ENCODE measurements at regions not wholly inside any gene's neighbourhood (a gene's known extent, or its start where the extent isn't known, plus 50 kb on each side); places are given as distances from the start of the nearest gene placed in this dataset.

DNA sequence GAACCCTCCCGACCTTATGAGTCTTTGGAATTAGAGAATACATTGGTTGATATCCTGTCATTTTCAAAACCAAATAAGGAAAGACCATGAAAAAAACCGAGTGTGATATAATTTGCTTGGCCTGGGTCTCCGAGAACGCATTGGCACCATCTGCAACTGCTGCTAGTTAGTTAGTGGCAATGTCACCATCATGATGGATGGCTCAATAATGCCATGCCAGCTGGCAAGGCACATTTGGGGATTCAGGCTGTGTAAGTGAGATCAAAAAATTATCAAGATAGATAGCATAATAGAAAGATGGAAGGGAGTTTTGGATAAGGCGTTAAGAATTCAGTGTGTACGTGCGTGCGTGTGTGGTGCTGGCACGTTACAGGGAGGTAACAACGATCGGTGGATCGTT, 134.7 kb upstream of the TCERG1L start:
- FAIRE-seq = no peak

- FAIRE-seq = no peak
Observed at GRCh38 chr10:131448171-131448570, 136.7 kb upstream of the TCERG1L start.

GRCh38 chr10:131448883-131449282, 137.4 kb upstream of the TCERG1L start:
- no peak for FAIRE-seq

DNA sequence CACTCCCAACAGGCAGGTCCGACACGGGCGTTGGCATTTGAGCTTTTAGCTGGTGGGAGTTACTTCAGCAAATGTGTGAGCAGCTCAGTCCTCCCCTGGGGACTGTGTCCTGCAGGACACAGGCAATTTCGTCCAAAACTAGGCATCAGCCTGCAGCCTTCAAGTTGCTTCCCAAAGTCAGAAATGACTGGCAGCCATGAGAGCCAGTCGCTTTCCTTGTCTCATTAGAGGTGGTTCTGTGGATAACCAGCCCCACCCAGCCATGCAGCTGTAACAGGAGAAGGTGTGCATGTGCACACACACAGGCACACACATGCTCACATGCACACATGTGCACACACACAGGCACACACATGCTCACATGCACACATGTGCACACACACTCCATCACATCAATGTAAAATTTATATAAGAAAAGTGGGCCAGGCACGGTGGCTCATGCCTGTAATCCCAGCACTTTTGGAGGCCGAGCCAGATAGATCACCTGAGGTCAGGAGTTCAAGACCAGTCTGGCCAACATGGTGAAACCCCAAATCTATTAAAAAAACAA, 138.8 kb upstream of the TCERG1L start:
- FAIRE-seq = no peak

- no peak for FAIRE-seq
Observed at GRCh38 chr10:131451407-131452015, 140.0 kb upstream of the TCERG1L start.

- no peak for FAIRE-seq
Observed at GRCh38 chr10:131452926-131453720, 141.6 kb upstream of the TCERG1L start.

DNA sequence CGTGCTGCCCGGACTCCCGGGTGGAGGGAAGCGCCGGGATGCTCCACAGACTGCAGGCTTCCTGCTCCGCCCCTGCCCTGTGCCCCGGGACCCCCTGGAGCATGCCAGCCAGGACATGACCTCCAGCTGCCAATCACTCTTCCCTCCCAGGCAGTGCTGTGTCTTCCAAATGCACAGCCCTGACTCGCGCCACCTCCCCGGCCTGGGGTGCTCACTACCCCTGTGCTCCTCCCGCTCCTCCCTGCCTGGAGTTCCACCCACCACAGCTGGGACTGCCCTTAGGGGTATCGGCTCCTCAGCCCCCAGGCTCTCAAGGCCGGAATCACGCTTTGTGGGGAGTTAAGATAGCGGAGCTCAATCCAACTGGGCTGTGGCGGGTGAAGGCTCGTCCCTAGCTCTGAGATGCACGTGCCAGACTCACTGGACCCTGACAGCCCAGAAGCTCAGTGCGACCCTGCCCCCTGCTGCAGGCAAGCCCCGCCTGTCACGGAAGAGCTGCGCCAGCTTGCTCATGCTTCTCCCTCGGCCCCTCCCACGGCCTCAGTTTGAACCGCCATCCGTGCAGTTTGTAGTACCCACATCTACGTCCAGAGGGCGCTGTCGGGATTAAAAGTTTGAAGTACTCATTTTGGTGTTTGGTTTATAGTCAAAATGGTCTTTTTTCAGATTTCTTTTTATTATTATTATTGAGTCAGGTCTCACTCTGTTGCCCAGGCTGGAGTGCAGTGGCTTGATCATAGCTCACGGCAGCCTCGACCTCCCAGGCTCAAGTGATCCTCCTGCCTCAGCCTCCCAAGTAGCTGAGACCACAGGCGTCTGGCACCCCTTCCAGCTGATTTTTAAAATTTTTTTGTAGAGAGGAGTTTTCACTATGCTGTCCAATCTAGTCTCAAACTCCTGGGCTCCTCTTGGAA, 142.5 kb upstream of the TCERG1L start:
- FAIRE-seq = peak; percentile 25

GRCh38 chr10:131456411-131456810, 144.9 kb upstream of the TCERG1L start:
- no peak for FAIRE-seq

GRCh38 chr10:131461093-131461492, 149.6 kb upstream of the TCERG1L start:
- FAIRE-seq = no peak

DNA sequence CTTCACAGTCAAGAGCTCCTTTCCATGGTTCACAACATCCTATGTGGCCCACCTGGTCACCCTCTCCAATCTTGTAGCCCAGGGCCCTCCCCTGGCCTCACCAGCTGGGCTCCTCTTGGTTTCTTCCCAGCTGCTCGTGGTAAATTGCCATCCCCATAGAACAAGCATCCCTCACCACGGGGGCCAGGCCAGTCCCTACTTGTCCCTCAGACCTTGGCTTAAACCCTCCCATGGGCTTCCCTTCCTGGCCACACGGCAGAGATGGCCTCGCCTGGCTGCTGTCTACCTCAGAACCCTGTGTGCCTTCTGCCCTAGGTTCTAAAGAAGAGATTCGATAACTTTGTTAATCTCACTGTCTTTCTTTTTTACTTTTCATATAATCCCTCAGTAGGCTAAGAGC, 153.3 kb upstream of the TCERG1L start:
- no peak for FAIRE-seq

- FAIRE-seq = no peak
Observed at GRCh38 chr10:131469551-131469950, 158.0 kb upstream of the TCERG1L start.

DNA sequence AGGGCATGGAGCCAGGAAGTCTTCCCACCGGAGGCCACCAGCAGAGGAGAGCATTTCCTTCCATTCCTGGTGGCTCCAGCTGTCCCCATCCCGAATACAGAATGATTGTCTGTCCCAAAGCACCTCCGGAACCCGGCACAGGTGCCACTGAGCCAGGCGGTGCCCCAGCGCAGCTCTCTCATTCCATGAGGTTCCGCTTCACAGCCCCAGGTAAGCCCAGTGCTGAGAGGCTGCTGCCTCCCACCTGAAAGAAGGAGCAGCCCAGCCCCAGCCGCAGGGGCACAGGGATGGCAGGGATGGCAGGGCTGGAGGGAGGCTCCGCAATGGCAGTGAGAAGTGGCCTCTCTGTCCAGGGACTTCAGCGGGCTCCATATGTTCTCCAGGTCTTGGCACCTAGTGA, 162.1 kb upstream of the TCERG1L start:
- FAIRE-seq = no peak

DNA sequence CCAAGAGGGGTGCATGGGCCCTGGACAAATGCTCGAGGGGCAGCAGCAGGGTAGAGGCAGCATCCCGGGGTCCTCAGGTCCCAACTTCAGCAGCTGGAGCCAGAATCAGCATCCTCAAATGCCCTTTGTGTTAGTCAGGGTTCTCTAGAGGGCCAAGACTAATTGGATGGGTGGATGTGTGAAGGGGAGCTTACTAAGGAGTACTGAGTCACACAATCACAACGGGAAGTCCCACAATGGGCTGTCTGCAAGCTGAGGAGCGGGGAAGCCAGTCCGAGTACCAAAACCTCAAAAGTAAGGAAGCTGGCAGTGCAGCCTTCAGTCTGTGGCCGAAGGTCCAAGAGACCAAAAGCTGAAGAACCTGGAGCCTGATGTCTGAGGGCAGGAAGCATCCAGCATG, 162.9 kb upstream of the TCERG1L start:
- no peak for FAIRE-seq

- FAIRE-seq = no peak
Observed at GRCh38 chr10:131475043-131475442, 163.5 kb upstream of the TCERG1L start.

GRCh38 chr10:131475803-131476202, 164.3 kb upstream of the TCERG1L start:
- no peak for FAIRE-seq

- no peak for FAIRE-seq
Observed at GRCh38 chr10:131477457-131478121, 166.1 kb upstream of the TCERG1L start.

GRCh38 chr10:131478377-131478989, 167.0 kb upstream of the TCERG1L start:
- FAIRE-seq = no peak

- no peak for FAIRE-seq
Observed at GRCh38 chr10:131480066-131480465, 168.5 kb upstream of the TCERG1L start.

- no peak for FAIRE-seq
Observed at GRCh38 chr10:131480861-131481260, 169.3 kb upstream of the TCERG1L start.

DNA sequence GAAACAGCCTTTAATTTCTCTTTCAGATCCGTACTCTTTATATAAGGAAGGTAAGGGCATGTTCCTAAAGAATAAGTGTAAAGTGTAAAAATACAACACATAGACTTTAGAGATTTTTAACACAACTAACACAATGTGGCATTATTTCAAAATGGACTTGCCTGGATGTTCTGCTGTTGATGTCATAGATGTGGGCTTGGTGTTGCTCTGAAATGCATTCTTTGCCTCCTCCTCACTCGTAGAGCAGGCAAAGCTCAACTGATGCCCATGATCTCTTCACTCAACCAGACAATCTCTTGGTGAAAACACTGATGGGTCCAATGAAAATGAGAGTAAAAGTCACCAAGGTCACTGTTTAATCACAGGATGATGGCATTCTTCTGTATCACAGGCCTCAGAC, 174.2 kb upstream of the TCERG1L start:
- no peak for FAIRE-seq

DNA sequence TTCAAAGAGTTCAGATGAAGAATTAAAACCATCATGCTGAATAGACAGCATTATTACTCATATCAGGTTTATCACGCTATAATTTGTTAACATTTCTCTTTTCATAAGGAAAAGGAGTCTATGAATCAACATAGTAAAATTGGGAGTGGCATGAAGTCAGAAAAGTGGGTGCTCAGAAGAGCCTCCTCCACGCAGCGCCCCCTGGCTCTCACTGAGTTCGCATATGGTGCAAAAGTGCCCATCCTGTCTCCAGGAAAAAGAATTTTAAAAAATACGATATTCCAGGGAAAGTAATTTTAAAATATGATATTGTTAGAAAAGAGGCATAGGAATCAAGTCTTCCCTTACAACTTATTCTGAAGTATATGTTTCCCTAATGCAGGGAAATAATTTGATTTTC, 176.3 kb upstream of the TCERG1L start:
- FAIRE-seq = no peak

DNA sequence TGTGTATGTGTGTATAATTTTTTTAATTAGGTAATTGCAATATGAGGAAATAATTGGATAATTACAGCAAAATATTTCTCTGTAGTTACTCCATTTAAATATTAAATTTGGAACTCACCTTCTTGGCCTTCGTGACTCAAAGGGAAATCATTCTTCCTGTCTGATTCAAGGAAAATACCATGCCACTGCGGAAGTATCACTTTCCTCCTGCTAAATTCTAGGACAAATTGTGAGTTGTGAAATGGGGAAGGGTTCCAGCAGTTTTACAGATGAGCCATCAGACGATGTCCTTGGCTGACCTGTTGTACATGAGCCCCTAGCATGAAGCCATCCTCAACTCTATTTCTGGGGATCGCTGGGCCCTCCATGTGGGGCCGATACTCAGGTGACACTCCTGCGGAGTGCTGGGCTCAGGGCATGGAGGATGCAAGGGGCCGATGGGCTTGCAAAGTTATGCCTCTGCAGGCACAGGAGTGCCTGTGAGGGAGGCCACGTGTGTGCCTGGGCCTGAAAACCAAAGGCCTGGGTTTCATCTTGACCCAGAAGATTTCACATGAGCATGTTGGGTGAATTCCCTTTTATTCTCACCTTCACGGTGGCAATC, 179.6 kb upstream of the TCERG1L start:
- no peak for FAIRE-seq
